ENCODE measurements at regions not wholly inside any gene's neighbourhood (a gene's known extent, or its start where the extent isn't known, plus 50 kb on each side); places are given as distances from the start of the nearest gene placed in this dataset.

DNA sequence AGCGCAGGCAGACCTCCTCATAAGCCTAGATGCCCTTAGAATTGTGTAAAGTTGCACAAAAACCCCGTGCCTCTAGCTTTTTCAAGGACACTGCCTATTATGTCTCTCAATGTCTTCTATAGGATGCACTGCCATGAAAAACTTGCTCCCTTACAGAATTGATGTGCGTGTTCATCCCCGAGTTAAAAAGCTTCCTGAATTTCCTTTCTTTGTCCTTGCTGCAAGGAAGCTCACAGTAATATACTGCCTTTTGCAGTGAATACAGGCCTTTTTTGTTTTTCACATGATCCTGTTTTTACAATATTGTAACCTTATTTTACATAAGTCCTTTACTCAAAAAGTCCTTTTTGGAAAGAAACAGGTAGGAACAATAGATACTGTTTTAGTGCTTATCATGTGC is 193.0 kb downstream of the TTLL7 start:
- TF ChIP-seq, protein P1, sequence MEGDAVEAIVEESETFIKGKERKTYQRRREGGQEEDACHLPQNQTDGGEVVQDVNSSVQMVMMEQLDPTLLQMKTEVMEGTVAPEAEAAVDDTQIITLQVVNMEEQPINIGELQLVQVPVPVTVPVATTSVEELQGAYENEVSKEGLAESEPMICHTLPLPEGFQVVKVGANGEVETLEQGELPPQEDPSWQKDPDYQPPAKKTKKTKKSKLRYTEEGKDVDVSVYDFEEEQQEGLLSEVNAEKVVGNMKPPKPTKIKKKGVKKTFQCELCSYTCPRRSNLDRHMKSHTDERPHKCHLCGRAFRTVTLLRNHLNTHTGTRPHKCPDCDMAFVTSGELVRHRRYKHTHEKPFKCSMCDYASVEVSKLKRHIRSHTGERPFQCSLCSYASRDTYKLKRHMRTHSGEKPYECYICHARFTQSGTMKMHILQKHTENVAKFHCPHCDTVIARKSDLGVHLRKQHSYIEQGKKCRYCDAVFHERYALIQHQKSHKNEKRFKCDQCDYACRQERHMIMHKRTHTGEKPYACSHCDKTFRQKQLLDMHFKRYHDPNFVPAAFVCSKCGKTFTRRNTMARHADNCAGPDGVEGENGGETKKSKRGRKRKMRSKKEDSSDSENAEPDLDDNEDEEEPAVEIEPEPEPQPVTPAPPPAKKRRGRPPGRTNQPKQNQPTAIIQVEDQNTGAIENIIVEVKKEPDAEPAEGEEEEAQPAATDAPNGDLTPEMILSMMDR (IDR thresholded peaks at IDR 0.05), result no peak
- TF ChIP-seq POLR2A (IDR thresholded peaks at IDR 0.05), result no peak
